ENCODE measurements at regions not wholly inside any gene's neighbourhood (a gene's known extent, or its start where the extent isn't known, plus 50 kb on each side); places are given as distances from the start of the nearest gene placed in this dataset.

DNA sequence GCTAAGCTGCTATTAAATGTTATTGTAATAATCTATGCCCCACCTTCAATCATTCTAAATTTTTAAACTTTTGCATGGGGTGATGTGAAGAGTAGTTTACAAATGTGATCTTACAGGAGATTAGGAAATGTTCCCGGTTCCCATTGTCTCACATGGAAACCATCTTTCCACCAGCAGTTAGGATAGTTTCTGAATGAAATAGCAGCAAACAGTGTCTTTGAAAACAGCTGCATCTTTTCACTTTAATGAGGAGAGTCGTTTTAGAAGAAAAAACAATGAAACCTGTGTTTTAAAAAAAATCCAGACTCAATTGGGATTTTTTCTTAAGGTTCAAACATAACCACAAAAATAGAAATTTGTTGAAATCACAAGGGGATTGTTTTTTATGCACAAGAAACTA, 134.2 kb downstream of the TLR5 start:
- Histone ChIP-seq H3K36me3 (ENCODE audit: control insufficient read depth in 2 of 2, extremely low read depth in 1 of 2, insufficient read depth in 2 of 2, low read length in 2 of 2) (no peaks in the 10 kb centered on the region), H3K79me2 (ENCODE audit: control insufficient read depth, insufficient read depth, low read length) (no peaks in the 10 kb centered on the region), H2AFZ (ENCODE audit: control insufficient read depth, low read length) (no peak overlapping the region), H3K27ac (ENCODE audit: control insufficient read depth, insufficient read depth, low read length) (no peak overlapping the region), H3K27me3 (ENCODE audit: control insufficient read depth, extremely low read depth, insufficient read depth, low read length) (no peaks in the 10 kb centered on the region), H3K9me3 (ENCODE audit: control insufficient read depth, low read depth, low read length) (no peaks in the 10 kb centered on the region), H4K20me1 (ENCODE audit: control insufficient read depth, extremely low read depth, insufficient read depth, low read length) (no peaks in the 10 kb centered on the region), H3K9me1 (ENCODE audit: control insufficient read depth, extremely low read depth, insufficient read depth, low read length) (no peaks in the 10 kb centered on the region), H3K4me2 (ENCODE audit: control insufficient read depth, extremely low read depth, insufficient read depth, low read depth, low read length) (no peak overlapping the region), H3K9ac (ENCODE audit: control insufficient read depth, extremely low read depth, insufficient read depth, low read length) (no peak overlapping the region), H3K4me1 (ENCODE audit: control insufficient read depth, extremely low read depth, insufficient read depth, low read length) (peaks cover 5% of the 10 kb centered on the region), H3K4me3 (ENCODE audit: control insufficient read depth in 2 of 3, extremely low read depth in 1 of 3, insufficient read depth in 2 of 3, low read depth in 1 of 3, low read length in 3 of 3) (no peak overlapping the region)
- TF ChIP-seq, protein P1, sequence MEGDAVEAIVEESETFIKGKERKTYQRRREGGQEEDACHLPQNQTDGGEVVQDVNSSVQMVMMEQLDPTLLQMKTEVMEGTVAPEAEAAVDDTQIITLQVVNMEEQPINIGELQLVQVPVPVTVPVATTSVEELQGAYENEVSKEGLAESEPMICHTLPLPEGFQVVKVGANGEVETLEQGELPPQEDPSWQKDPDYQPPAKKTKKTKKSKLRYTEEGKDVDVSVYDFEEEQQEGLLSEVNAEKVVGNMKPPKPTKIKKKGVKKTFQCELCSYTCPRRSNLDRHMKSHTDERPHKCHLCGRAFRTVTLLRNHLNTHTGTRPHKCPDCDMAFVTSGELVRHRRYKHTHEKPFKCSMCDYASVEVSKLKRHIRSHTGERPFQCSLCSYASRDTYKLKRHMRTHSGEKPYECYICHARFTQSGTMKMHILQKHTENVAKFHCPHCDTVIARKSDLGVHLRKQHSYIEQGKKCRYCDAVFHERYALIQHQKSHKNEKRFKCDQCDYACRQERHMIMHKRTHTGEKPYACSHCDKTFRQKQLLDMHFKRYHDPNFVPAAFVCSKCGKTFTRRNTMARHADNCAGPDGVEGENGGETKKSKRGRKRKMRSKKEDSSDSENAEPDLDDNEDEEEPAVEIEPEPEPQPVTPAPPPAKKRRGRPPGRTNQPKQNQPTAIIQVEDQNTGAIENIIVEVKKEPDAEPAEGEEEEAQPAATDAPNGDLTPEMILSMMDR (optimal IDR thresholded peaks at IDR 0.05 in 1 of 3, IDR thresholded peaks at IDR 0.05 in 1 of 3, conservative IDR thresholded peaks at IDR 0.05 in 1 of 3; ENCODE audit: extremely low read depth in 1 of 3, insufficient read depth in 2 of 3, low read length in 3 of 3): no peak
- TF ChIP-seq EZH2 (IDR thresholded peaks at IDR 0.05; ENCODE audit: low read length): no peak
- dilution Hi-C loops (cut with MboI; ENCODE audit: extremely low pct_ligation_motif_present, low sequenced_read_pairs): no loop called here
- FAIRE-seq (no peak), DNase-seq (ENCODE audit: low read depth, low spot score) (no peak)

DNA sequence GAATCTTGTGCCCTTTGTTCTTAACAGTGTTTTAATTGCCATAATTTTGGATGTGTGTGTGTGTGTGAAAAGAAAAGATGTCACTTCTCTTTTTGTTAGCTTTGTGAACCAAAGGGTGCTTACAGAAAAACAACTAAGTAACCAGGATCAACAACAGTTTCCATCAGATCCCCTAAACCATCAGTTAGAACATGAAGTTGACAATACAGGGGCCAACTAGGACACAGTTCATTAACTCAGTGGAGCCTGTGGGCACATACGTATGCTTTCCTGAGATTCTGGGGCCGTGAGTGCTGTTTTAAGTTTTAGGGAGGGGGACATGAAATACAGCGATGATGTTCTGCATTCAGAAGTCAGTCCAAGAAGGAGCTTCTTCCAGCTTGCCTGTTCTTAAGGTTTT, 133.6 kb downstream of the TLR5 start:
- H3K9ac ChIP-seq (ENCODE audit: control insufficient read depth, extremely low read depth, insufficient read depth, low read length): no peak overlapping the region
- H3K27me3 ChIP-seq (ENCODE audit: control insufficient read depth, extremely low read depth, insufficient read depth, low read length): no peaks in the 10 kb centered on the region
- no peak overlapping the region for H3K4me3 ChIP-seq (ENCODE audit: control insufficient read depth in 2 of 3, extremely low read depth in 1 of 3, insufficient read depth in 2 of 3, low read depth in 1 of 3, low read length in 3 of 3)
- H3K4me1 ChIP-seq (ENCODE audit: control insufficient read depth, extremely low read depth, insufficient read depth, low read length): peaks cover 5% of the 10 kb centered on the region
- H3K79me2 ChIP-seq (ENCODE audit: control insufficient read depth, insufficient read depth, low read length): no peaks in the 10 kb centered on the region
- TF ChIP-seq EZH2 (IDR thresholded peaks at IDR 0.05; ENCODE audit: low read length): no peak
- TF ChIP-seq, protein P1 (optimal IDR thresholded peaks at IDR 0.05 in 1 of 3, IDR thresholded peaks at IDR 0.05 in 1 of 3, conservative IDR thresholded peaks at IDR 0.05 in 1 of 3; ENCODE audit: extremely low read depth in 1 of 3, insufficient read depth in 2 of 3, low read length in 3 of 3): no peak
- no peaks in the 10 kb centered on the region for H3K9me1 ChIP-seq (ENCODE audit: control insufficient read depth, extremely low read depth, insufficient read depth, low read length)
- dilution Hi-C loops (cut with MboI; ENCODE audit: extremely low pct_ligation_motif_present, low sequenced_read_pairs): no loop called here
- no peaks in the 10 kb centered on the region for H4K20me1 ChIP-seq (ENCODE audit: control insufficient read depth, extremely low read depth, insufficient read depth, low read length)
- H2AFZ ChIP-seq (ENCODE audit: control insufficient read depth, low read length): no peak overlapping the region
- FAIRE-seq (peak; percentile 70), DNase-seq (ENCODE audit: low read depth, low spot score) (no peak)
- no peaks in the 10 kb centered on the region for H3K9me3 ChIP-seq (ENCODE audit: control insufficient read depth, low read depth, low read length)
- no peak overlapping the region for H3K4me2 ChIP-seq (ENCODE audit: control insufficient read depth, extremely low read depth, insufficient read depth, low read depth, low read length)
- no peaks in the 10 kb centered on the region for H3K36me3 ChIP-seq (ENCODE audit: control insufficient read depth in 2 of 2, extremely low read depth in 1 of 2, insufficient read depth in 2 of 2, low read length in 2 of 2)
- H3K27ac ChIP-seq (ENCODE audit: control insufficient read depth, insufficient read depth, low read length): no peak overlapping the region

Data from keratinocyte (primary cell).